Neural progenitor cell (in vitro differentiated cells): ENCODE measurements at regions not wholly inside any gene's neighbourhood (a gene's known extent, or its start where the extent isn't known, plus 50 kb on each side); places are given as distances from the start of the nearest gene placed in this dataset.

Experiments used
- EZH2 ChIP-seq: fragments of 200-600 bp; sonication (generic); IDR thresholded peaks from 2 replicates; pipeline ENCODE4 v1.6.1; 2017; ENCODE audit warnings: antibody characterized with exemption, mild to moderate bottlenecking, moderate library complexity
- EZH2phosphoT487 ChIP-seq: fragments of 200-600 bp; sonication (generic); IDR thresholded peaks from 2 replicates; pipeline ENCODE4 v1.6.1; 2017; ENCODE audit warnings: antibody characterized with exemption
- TF ChIP-seq, protein P1 (sequence below): fragments of 200-600 bp; sonication (generic); IDR thresholded peaks from 2 replicates; pipeline ENCODE4 v1.5.1; 2017; ENCODE audit warnings: antibody characterized with exemption, mild to moderate bottlenecking

GRCh38 chr14:51394804-51395203 is 154.8 kb downstream of the TMX1 start:
- TF ChIP-seq EZH2 = no peak
- TF ChIP-seq, protein P1, sequence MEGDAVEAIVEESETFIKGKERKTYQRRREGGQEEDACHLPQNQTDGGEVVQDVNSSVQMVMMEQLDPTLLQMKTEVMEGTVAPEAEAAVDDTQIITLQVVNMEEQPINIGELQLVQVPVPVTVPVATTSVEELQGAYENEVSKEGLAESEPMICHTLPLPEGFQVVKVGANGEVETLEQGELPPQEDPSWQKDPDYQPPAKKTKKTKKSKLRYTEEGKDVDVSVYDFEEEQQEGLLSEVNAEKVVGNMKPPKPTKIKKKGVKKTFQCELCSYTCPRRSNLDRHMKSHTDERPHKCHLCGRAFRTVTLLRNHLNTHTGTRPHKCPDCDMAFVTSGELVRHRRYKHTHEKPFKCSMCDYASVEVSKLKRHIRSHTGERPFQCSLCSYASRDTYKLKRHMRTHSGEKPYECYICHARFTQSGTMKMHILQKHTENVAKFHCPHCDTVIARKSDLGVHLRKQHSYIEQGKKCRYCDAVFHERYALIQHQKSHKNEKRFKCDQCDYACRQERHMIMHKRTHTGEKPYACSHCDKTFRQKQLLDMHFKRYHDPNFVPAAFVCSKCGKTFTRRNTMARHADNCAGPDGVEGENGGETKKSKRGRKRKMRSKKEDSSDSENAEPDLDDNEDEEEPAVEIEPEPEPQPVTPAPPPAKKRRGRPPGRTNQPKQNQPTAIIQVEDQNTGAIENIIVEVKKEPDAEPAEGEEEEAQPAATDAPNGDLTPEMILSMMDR = no peak
- no peak for TF ChIP-seq EZH2phosphoT487
